ENCODE measurements at regions not wholly inside any gene's neighbourhood (a gene's known extent, or its start where the extent isn't known, plus 50 kb on each side); places are given as distances from the start of the nearest gene placed in this dataset.

DNA sequence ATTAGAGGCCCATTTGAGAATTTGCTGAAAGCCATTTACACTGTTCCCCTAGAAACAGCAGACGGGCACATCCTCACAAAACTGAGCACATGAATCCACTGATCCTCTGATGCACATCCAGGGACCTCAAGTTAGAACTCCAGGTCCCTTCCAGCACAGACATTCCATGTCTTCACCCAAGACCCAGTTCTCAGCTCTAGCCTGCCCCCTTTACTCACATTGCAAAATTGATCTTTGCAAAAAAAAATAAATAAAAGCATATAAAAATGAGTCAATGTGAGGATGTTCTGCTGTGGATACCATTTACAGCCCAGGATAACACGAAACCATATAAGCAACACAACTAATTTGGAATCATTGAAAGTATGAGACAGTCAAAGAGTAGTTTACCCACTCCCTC lies 458.2 kb upstream of the JARID2 start:
- 0 out of 2 replicates have a peak, but pooled peaks cover 2% of the 10 kb centered on the region for H3K27me3 ChIP-seq (ENCODE audit: control insufficient read depth, insufficient read depth, low read length)
- CTCF ChIA-PET = no interaction called here
- no peaks in the 10 kb centered on the region for H3K9me3 ChIP-seq (ENCODE audit: control insufficient read depth, insufficient read depth, low read depth, low read length)
- no peaks in the 10 kb centered on the region for H3K4me1 ChIP-seq (ENCODE audit: control insufficient read depth, insufficient read depth, low read length)
- ATAC-seq (no peak), DNase-seq (ENCODE audit: low read depth, low spot score) (no peak)
- POLR2A ChIA-PET = no interaction called here
- H3K27ac ChIP-seq (ENCODE audit: low read length) = no peak overlapping the region
- BruUV-seq (replicated peaks) = no TSS peak
- TF ChIP-seq SIN3A (IDR thresholded peaks at IDR 0.05; ENCODE audit: borderline replicate concordance, insufficient read depth, low read depth, low read length) = no peak
- no peak for TF ChIP-seq TCF7L2 (IDR thresholded peaks at IDR 0.05; ENCODE audit: low read depth, low read length)
- no peak for TF ChIP-seq POLR2AphosphoS5 (IDR thresholded peaks at IDR 0.05; ENCODE audit: low read depth, low read length)
- TF ChIP-seq, protein P1, sequence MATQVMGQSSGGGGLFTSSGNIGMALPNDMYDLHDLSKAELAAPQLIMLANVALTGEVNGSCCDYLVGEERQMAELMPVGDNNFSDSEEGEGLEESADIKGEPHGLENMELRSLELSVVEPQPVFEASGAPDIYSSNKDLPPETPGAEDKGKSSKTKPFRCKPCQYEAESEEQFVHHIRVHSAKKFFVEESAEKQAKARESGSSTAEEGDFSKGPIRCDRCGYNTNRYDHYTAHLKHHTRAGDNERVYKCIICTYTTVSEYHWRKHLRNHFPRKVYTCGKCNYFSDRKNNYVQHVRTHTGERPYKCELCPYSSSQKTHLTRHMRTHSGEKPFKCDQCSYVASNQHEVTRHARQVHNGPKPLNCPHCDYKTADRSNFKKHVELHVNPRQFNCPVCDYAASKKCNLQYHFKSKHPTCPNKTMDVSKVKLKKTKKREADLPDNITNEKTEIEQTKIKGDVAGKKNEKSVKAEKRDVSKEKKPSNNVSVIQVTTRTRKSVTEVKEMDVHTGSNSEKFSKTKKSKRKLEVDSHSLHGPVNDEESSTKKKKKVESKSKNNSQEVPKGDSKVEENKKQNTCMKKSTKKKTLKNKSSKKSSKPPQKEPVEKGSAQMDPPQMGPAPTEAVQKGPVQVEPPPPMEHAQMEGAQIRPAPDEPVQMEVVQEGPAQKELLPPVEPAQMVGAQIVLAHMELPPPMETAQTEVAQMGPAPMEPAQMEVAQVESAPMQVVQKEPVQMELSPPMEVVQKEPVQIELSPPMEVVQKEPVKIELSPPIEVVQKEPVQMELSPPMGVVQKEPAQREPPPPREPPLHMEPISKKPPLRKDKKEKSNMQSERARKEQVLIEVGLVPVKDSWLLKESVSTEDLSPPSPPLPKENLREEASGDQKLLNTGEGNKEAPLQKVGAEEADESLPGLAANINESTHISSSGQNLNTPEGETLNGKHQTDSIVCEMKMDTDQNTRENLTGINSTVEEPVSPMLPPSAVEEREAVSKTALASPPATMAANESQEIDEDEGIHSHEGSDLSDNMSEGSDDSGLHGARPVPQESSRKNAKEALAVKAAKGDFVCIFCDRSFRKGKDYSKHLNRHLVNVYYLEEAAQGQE (IDR thresholded peaks at IDR 0.05; ENCODE audit: insufficient read depth in 1 of 2, low read depth in 2 of 2, low read length in 1 of 2) = no peak
- TF ChIP-seq, protein P2, sequence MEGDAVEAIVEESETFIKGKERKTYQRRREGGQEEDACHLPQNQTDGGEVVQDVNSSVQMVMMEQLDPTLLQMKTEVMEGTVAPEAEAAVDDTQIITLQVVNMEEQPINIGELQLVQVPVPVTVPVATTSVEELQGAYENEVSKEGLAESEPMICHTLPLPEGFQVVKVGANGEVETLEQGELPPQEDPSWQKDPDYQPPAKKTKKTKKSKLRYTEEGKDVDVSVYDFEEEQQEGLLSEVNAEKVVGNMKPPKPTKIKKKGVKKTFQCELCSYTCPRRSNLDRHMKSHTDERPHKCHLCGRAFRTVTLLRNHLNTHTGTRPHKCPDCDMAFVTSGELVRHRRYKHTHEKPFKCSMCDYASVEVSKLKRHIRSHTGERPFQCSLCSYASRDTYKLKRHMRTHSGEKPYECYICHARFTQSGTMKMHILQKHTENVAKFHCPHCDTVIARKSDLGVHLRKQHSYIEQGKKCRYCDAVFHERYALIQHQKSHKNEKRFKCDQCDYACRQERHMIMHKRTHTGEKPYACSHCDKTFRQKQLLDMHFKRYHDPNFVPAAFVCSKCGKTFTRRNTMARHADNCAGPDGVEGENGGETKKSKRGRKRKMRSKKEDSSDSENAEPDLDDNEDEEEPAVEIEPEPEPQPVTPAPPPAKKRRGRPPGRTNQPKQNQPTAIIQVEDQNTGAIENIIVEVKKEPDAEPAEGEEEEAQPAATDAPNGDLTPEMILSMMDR (IDR thresholded peaks at IDR 0.05) = no peak
- intact Hi-C loops (cut with micrococcal nuclease; ENCODE audit: unreplicated experiment) (no loop called here), in situ Hi-C loops (cut with HindIII; ENCODE audit: low pct_unique_long_range_greater_than_20kb, low sequenced_read_pairs) (no loop called here)
- H3K36me3 ChIP-seq (ENCODE audit: control insufficient read depth, insufficient read depth, low read length) = no peaks in the 10 kb centered on the region
- H3K4me3 ChIP-seq (ENCODE audit: low read depth in 2 of 2, low read length in 2 of 2) = no peak overlapping the region

DNA sequence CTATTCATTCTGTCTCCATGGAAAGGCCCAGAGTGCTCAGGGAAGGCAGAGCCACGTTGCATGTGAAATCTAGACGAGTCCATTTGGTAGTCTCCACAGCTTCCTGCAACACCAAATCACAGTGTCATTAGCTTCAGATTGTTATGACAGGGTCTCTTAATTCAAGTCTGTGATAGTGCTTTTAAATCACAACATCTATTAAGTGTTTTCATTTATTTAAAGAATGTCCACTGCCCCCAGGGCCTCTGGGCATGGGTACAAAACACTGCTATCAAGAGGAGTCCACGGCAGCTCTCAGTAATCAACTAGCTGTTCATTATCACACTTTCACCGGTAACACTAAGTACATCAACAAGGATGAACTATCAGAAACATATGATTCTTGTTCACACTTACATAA lies 455.9 kb upstream of the JARID2 start:
- H3K4me1 ChIP-seq (ENCODE audit: control insufficient read depth, insufficient read depth, low read length) = no peaks in the 10 kb centered on the region
- no peak for DNase-seq (ENCODE audit: low read depth, low spot score)
- H3K9me3 ChIP-seq (ENCODE audit: control insufficient read depth, insufficient read depth, low read depth, low read length) = no peaks in the 10 kb centered on the region
- in situ Hi-C loops (cut with HindIII; ENCODE audit: low pct_unique_long_range_greater_than_20kb, low sequenced_read_pairs) (no loop called here), intact Hi-C loops (cut with micrococcal nuclease; ENCODE audit: unreplicated experiment) (no loop called here)
- H3K27ac ChIP-seq (ENCODE audit: low read length) = no peak overlapping the region
- TF ChIP-seq, protein P2 (IDR thresholded peaks at IDR 0.05) = no peak
- TF ChIP-seq TCF7L2 (IDR thresholded peaks at IDR 0.05; ENCODE audit: low read depth, low read length) = no peak
- no peak for TF ChIP-seq SIN3A (IDR thresholded peaks at IDR 0.05; ENCODE audit: borderline replicate concordance, insufficient read depth, low read depth, low read length)
- no peak for TF ChIP-seq POLR2AphosphoS5 (IDR thresholded peaks at IDR 0.05; ENCODE audit: low read depth, low read length)
- TF ChIP-seq, protein P1 (IDR thresholded peaks at IDR 0.05; ENCODE audit: insufficient read depth in 1 of 2, low read depth in 2 of 2, low read length in 1 of 2) = no peak
- no peak overlapping the region for H3K4me3 ChIP-seq (ENCODE audit: low read depth in 2 of 2, low read length in 2 of 2)
- no peak for ATAC-seq
- BruUV-seq (replicated peaks) = no TSS peak
- H3K27me3 ChIP-seq (ENCODE audit: control insufficient read depth, insufficient read depth, low read length) = 0 out of 2 replicates have a peak, but pooled peaks cover 2% of the 10 kb centered on the region
- ChIA-PET CTCF (no interaction called here), POLR2A (no interaction called here)
- no peaks in the 10 kb centered on the region for H3K36me3 ChIP-seq (ENCODE audit: control insufficient read depth, insufficient read depth, low read length)
